ENCODE measurements at regions not wholly inside any gene's neighbourhood (a gene's known extent, or its start where the extent isn't known, plus 50 kb on each side); places are given as distances from the start of the nearest gene placed in this dataset.

DNA sequence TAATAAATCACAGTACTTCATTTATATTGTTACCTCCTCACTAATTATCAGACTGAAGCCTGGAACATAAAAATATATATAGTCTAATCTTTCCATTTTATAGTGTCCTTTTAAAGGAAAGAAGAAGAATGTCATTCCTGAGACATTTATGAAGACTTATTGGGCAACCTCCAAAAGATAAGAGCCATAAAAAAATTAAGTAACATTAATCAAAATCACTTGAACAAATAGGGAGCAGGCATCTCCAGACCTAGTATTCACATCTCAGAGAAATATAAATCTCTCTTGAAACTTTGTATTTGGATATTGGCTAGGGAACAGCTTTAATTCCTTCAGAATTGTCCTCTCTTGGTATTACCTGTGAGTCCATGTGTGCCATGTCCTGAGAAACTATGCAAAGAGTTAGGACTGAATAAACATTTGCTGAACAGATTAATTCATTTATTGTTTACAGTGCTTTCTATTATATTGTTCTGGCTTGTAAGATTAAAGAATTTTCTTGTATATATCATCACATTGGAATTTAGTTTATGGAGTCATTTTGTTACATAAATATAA lies 530.5 kb upstream of the LRRC4C start:
- no peaks in the 10 kb centered on the region for H3K4me1 ChIP-seq
- no peak overlapping the region for H3K4me3 ChIP-seq
- no peaks in the 10 kb centered on the region for H3K9me3 ChIP-seq
- H3K27ac ChIP-seq: no peak overlapping the region
- TF ChIP-seq, protein P1, sequence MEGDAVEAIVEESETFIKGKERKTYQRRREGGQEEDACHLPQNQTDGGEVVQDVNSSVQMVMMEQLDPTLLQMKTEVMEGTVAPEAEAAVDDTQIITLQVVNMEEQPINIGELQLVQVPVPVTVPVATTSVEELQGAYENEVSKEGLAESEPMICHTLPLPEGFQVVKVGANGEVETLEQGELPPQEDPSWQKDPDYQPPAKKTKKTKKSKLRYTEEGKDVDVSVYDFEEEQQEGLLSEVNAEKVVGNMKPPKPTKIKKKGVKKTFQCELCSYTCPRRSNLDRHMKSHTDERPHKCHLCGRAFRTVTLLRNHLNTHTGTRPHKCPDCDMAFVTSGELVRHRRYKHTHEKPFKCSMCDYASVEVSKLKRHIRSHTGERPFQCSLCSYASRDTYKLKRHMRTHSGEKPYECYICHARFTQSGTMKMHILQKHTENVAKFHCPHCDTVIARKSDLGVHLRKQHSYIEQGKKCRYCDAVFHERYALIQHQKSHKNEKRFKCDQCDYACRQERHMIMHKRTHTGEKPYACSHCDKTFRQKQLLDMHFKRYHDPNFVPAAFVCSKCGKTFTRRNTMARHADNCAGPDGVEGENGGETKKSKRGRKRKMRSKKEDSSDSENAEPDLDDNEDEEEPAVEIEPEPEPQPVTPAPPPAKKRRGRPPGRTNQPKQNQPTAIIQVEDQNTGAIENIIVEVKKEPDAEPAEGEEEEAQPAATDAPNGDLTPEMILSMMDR (IDR thresholded peaks at IDR 0.05): no peak
- TF ChIP-seq POLR2A (IDR thresholded peaks at IDR 0.05) (no peak), EP300 (IDR thresholded peaks at IDR 0.05) (no peak)
- no peak for ATAC-seq
- no peaks in the 10 kb centered on the region for H3K27me3 ChIP-seq
- H3K36me3 ChIP-seq: no peaks in the 10 kb centered on the region

DNA sequence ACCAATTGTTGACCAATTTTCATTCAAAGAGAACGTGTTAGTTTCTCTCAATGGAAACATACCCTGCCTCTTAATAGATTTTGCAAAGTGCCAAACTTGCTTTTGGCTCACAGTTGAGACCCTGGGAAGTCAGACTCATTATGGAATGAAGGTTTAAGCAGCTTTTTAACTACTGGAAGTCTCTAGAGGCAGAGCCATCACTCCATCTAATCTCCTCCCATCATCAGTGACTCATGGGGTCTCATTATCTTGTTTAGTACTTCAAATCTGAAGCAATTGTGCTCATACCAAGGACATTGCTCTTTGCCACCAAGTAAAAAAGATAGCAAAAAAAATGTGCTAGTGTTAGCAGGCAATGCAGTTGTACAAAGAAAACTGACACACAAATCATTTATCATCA lies 537.1 kb upstream of the LRRC4C start:
- Histone ChIP-seq H3K27ac (no peak overlapping the region), H3K4me1 (no peaks in the 10 kb centered on the region), H3K9me3 (no peaks in the 10 kb centered on the region), H3K27me3 (no peaks in the 10 kb centered on the region), H3K36me3 (no peaks in the 10 kb centered on the region), H3K4me3 (no peak overlapping the region)
- no peak for ATAC-seq
- WGBS, 2 donors (ENCODE audit: low coverage in 1 of 2): 53 to 88% methylated on average over 1 of the region's 1 CpG
- TF ChIP-seq POLR2A (IDR thresholded peaks at IDR 0.05) (no peak), POLR2AphosphoS5 (IDR thresholded peaks at IDR 0.05) (no peak), EP300 (IDR thresholded peaks at IDR 0.05) (no peak)
- TF ChIP-seq, protein P1 (IDR thresholded peaks at IDR 0.05): no peak

DNA sequence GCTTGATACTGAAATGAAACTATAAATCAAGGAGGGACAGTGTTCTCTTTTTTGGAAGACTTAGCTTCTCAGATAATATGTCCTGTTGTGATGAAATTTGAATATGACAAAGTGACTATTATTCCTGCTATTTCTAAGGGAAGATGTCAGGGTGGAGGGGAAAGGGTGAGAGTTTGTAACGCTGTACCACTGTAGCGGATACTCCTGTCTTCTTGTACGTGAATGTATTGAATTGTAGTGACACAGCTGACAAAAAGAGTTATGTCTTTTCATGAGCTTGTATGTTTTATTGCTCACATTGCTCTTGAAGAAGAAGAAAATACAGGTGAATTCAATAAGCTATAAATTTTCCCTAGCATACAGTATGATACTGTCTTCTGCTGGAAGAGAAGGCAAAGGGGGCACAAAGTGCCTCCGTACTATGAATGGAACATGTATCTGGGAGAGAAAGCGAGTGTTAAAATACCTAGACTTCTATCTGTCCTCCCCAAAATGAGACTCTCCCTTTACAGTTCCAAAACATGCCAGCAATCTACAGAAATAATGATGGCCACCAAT lies 538.5 kb upstream of the LRRC4C start:
- 64 to 75% methylated on average over 5 of the region's 5 CpGs for WGBS, 2 donors (ENCODE audit: low coverage in 1 of 2)

DNA sequence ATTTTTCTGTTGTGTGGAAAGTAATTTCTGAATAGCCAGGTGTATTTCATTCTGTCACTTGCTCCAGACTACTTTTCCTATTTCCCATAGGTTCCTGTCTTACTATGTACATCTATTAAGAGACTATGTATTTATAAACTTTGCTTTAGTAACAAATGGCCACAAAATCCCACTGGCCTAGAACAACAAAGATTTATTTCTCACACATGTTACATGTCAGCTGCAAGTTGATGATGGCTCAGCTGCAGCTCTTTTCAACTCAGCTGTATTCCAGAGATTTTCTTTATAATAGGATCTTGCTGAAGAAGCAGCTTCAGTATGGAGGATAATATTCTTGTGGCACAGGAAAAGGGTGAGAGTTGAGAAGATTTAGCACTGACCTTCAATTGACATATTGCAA lies 539.6 kb upstream of the LRRC4C start:
- H3K4me3 ChIP-seq: no peak overlapping the region
- TF ChIP-seq POLR2A (IDR thresholded peaks at IDR 0.05) (no peak), POLR2AphosphoS5 (IDR thresholded peaks at IDR 0.05) (no peak), EP300 (IDR thresholded peaks at IDR 0.05) (no peak)
- TF ChIP-seq, protein P1 (IDR thresholded peaks at IDR 0.05): no peak
- no peak for ATAC-seq

More for the DNA sequence above, 538.5 kb upstream of the LRRC4C start:
- Histone ChIP-seq H3K27ac (no peak overlapping the region), H3K9me3 (no peaks in the 10 kb centered on the region), H3K27me3 (no peaks in the 10 kb centered on the region), H3K4me1 (no peaks in the 10 kb centered on the region), H3K4me3 (no peak overlapping the region), H3K36me3 (no peaks in the 10 kb centered on the region)
- ATAC-seq: no peak
- TF ChIP-seq EP300 (IDR thresholded peaks at IDR 0.05) (no peak), POLR2AphosphoS5 (IDR thresholded peaks at IDR 0.05) (no peak)
- TF ChIP-seq, protein P1 (IDR thresholded peaks at IDR 0.05): no peak

DNA sequence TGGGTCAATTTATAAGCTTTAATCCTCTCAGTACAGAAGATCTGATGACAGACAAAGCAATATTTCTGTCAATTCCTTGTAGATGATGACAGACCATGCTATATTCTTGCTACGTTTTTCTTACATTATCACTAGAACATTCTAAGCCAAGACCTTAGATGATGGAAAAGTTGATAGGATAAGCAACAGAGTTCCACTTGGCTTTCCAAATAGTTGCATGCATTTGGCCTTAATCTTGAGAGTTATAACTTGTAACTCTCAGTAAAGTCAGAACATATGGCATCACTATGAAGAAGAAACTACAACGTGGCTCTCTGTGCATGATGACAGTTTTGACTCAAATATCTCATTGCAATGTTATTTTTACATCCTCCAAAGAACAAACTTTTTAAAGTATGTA lies 544.3 kb upstream of the LRRC4C start:
- Histone ChIP-seq H3K4me1 (no peaks in the 10 kb centered on the region), H3K27me3 (no peaks in the 10 kb centered on the region), H3K9me3 (no peaks in the 10 kb centered on the region), H3K4me3 (no peak overlapping the region), H3K36me3 (no peaks in the 10 kb centered on the region), H3K27ac (no peak overlapping the region)
- no peak for ATAC-seq
- TF ChIP-seq POLR2AphosphoS5 (IDR thresholded peaks at IDR 0.05) (no peak), EP300 (IDR thresholded peaks at IDR 0.05) (no peak), POLR2A (IDR thresholded peaks at IDR 0.05) (no peak)
- TF ChIP-seq, protein P1 (IDR thresholded peaks at IDR 0.05): no peak
- WGBS, 2 donors (ENCODE audit: low coverage in 1 of 2): 51 to 52% methylated on average over 2 of the region's 2 CpGs

More for the DNA sequence above, 539.6 kb upstream of the LRRC4C start:
- H3K9me3 ChIP-seq: no peaks in the 10 kb centered on the region
- H3K4me1 ChIP-seq: no peaks in the 10 kb centered on the region
- no peaks in the 10 kb centered on the region for H3K27me3 ChIP-seq
- H3K36me3 ChIP-seq: no peaks in the 10 kb centered on the region
- no peak overlapping the region for H3K27ac ChIP-seq

Measured in gastroesophageal sphincter (tissue), 4 donors.